ENCODE measurements at regions not wholly inside any gene's neighbourhood (a gene's known extent, or its start where the extent isn't known, plus 50 kb on each side); places are given as distances from the start of the nearest gene placed in this dataset.

DNA sequence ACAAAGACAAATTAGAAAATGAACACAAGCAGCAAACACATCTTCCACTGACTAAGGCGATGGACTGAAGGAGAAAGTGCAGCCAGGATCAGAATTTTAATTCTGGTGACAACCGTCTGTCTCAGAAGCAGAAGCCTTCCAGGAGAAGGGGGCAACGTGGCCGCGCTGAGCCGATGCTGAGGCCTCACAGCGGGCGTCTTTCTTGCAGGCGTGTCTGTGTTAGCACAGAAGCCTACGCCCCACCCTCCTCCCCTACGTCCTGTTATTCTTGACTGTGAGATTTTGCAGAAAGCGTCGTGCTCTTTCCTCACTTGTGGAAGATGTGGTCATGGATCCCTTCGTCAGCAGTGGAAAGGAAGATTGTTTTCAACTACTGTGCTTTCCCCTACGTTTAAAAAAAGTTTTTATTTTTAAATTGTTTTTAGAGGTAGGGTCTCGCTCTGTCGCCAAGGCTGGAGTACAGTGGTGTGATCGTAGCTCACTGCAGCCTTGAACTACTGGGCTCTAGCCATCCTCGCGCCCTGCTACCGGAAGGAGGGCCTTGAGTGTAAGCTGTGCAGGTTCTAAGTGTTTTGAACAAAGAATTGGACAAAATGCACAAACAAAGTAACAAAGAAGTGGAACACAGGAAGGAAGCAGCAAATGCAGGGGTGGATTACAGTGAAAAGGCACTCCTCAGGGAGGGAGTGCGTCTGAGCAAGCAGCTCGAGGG, 422.0 kb downstream of the GALR1 start:
- DNase-seq (ENCODE audit: low read depth), result no peak
- TF ChIP-seq, protein P1, sequence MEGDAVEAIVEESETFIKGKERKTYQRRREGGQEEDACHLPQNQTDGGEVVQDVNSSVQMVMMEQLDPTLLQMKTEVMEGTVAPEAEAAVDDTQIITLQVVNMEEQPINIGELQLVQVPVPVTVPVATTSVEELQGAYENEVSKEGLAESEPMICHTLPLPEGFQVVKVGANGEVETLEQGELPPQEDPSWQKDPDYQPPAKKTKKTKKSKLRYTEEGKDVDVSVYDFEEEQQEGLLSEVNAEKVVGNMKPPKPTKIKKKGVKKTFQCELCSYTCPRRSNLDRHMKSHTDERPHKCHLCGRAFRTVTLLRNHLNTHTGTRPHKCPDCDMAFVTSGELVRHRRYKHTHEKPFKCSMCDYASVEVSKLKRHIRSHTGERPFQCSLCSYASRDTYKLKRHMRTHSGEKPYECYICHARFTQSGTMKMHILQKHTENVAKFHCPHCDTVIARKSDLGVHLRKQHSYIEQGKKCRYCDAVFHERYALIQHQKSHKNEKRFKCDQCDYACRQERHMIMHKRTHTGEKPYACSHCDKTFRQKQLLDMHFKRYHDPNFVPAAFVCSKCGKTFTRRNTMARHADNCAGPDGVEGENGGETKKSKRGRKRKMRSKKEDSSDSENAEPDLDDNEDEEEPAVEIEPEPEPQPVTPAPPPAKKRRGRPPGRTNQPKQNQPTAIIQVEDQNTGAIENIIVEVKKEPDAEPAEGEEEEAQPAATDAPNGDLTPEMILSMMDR (conservative IDR thresholded peaks at IDR 0.05; ENCODE audit: low read depth, low read length), result no peak

DNA sequence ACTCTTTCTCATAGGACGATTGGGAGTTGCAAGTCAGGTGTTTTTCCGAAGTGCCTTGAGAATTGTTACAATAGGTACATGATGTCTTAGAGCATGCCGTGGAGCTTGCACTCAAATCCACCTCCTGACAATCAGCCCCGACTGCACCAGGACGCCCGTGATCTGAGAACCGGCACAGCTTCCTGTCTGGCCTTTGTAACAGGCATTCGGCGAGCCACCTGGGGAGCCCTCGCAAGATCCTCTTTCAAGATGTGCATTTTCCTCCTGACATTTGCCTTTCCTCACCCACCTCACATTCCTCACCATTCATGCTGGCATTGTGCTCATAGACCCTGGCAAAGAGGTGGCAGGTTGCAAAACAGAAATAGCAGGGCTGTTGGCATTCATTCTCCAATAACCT, 427.3 kb downstream of the GALR1 start:
- no peak overlapping the region for H3K4me3 ChIP-seq (ENCODE audit: low read depth, low read length)
- DNase-seq (ENCODE audit: low read depth), result no peak
- TF ChIP-seq, protein P1 (conservative IDR thresholded peaks at IDR 0.05; ENCODE audit: low read depth, low read length), result no peak

More for the DNA sequence above, 422.0 kb downstream of the GALR1 start:
- H3K4me3 ChIP-seq (ENCODE audit: low read depth, low read length), result no peak overlapping the region

- no peak for DNase-seq (ENCODE audit: low read depth)
- H3K4me3 ChIP-seq (ENCODE audit: low read depth, low read length), result no peak overlapping the region
- TF ChIP-seq, protein P1 (conservative IDR thresholded peaks at IDR 0.05; ENCODE audit: low read depth, low read length), result no peak
Observed at GRCh38 chr18:77677536-77677935, 427.9 kb downstream of the GALR1 start.

GRCh38 chr18:77679869-77680268, 430.2 kb downstream of the GALR1 start:
- TF ChIP-seq, protein P1 (conservative IDR thresholded peaks at IDR 0.05; ENCODE audit: low read depth, low read length), result no peak
- no peak overlapping the region for H3K4me3 ChIP-seq (ENCODE audit: low read depth, low read length)
- DNase-seq (ENCODE audit: low read depth), result no peak

- no peak overlapping the region for H3K4me3 ChIP-seq (ENCODE audit: low read depth, low read length)
- TF ChIP-seq, protein P1 (conservative IDR thresholded peaks at IDR 0.05; ENCODE audit: low read depth, low read length), result no peak
- no peak for DNase-seq (ENCODE audit: low read depth)
Observed at GRCh38 chr18:77700051-77700450, 450.4 kb downstream of the GALR1 start.

DNA sequence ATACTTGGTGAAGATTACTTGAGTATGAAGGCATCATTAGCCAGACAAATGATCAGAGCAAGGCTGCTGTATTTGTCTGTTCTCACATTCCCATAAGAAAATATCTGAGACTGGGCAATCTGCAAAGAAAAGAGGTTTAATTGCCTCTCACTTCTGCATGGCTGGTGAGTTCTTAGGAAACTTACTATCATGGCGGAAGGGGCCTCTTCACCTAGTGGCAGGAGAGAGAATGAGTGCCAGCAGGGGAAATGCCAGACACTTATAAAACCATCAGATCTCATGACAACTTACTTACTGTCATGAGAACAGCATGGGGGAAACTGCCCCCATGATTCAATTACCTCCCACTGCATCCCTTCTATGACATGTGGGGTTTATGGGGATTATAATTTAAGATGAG, 452.3 kb downstream of the GALR1 start:
- no peak overlapping the region for H3K4me3 ChIP-seq (ENCODE audit: low read depth, low read length)
- DNase-seq (ENCODE audit: low read depth), result no peak
- TF ChIP-seq, protein P1 (conservative IDR thresholded peaks at IDR 0.05; ENCODE audit: low read depth, low read length), result no peak

- TF ChIP-seq, protein P1 (conservative IDR thresholded peaks at IDR 0.05; ENCODE audit: low read depth, low read length), result peak; percentile 29
- no peak for DNase-seq (ENCODE audit: low read depth)
- H3K4me3 ChIP-seq (ENCODE audit: low read depth, low read length), result no peak overlapping the region
Observed at GRCh38 chr18:77702686-77703085, 453.0 kb downstream of the GALR1 start.
